GM18873 (cell line): ENCODE measurements at regions not wholly inside any gene's neighbourhood (a gene's known extent, or its start where the extent isn't known, plus 50 kb on each side); places are given as distances from the start of the nearest gene placed in this dataset.

Experiments used
- ATAC-seq: cut with Tn5 transposase; IDR thresholded peaks from one replicate; pipeline ENCODE4 v1.9.1; 2021; ENCODE audit warnings: mild to moderate bottlenecking, moderate library complexity, moderate number of reproducible peaks; ENCODE audit not compliant: unreplicated experiment, low FRiP score

- no peak for ATAC-seq
Observed at GRCh38 chr7:145951566-145951965, 165.0 kb upstream of the CNTNAP2 start.

GRCh38 chr7:145928937-145929336 lies 187.7 kb upstream of the CNTNAP2 start:
- no peak for ATAC-seq

DNA sequence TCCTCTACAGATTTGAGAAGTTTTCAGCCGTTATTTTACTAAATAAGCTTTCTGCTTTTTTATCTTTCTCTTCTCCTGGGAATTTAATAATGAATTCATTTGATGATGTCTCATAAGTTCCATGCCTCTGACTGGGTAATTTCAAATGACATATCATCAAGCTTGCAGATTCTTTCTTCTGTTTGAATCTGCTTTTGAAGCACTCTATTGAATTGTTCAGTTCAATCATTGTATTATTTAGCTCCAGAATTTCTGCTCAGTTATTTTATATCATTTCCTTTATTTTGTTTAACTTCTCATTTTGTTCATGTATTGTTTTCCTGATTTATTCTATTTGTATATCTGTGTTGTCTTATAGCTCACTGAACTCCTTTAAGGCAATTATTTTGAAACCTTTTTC lies 196.9 kb upstream of the CNTNAP2 start:
- no peak for ATAC-seq

DNA sequence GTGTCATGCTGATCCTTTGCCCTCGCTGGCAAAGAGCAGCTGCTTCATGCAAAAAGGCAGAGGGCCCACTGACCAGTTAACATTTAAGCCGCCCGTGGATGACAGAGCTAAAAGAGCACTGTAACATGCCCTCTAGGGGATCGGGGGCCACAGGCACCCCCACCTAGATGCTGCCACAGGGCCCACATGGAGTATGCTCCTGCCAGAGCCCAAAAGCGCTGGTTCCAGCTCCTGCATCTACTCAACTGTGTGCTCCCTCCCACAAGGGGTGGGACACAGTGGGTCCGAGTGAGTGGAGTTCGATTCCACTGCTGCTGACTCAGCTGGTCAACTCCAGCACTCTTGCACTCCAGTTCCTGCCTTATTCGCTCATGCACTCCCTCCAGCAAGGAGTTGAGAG lies 199.8 kb upstream of the CNTNAP2 start:
- ATAC-seq: no peak

DNA sequence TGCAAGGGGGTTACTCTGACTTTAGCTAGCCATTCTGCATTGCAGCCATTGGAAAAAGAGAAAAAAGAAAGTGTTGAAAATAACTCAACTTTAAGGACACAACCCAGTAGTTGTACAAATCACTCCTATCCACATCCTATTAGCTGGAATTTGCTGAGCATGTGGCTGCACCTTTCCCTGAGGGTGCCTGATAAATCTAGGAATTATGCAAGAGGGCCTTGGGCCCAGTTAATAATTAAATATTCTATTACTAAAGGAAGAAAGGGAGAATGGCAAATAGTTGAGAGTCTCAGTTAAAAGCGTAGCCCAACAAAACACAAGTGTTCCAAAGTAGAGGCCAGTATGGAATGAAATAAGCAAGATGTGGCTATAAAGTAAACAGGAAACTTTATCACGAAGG lies 200.9 kb upstream of the CNTNAP2 start:
- no peak for ATAC-seq

DNA sequence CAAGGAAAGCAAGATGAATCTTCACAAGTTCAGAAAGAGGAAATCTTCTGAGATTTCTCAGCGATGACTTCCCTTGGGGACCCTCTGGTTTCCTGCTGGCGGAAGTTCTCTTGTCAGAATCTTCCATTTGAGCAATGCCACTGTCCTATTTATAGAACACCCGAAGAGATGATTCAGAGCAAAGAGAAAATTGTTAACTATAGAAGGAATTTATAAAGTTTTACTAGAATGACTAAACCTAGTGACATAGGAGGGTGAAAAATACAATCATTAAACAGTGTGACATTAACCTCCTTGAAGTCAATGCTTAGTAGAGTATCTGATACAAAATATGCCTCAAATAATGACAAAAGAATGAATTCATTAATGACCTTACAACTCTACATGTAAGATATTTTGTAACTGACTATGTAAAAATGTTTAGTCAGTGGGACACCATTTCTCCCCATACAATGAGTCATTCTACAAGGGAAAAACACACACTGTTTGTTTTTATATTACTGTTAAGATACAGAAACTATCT lies 206.5 kb upstream of the CNTNAP2 start:
- ATAC-seq: peak; percentile 82

DNA sequence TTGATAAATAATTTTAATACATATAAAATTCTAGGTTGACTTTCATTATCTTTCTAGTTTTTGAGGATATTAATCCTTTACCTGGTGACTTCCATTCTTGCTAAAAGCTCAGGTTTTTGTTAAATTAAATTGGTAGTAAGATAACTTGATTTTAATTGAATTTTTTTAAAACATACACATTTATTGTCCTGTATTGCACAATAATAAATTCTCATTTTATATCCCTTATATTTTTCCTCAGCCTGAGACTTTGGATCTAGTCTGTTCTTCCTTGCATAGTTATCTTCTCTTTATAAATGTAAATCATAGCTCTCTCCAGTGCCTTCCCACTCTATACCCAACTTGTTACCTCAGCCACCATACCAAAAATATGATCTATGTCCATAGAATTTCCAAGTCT lies 212.9 kb upstream of the CNTNAP2 start:
- ATAC-seq: no peak

DNA sequence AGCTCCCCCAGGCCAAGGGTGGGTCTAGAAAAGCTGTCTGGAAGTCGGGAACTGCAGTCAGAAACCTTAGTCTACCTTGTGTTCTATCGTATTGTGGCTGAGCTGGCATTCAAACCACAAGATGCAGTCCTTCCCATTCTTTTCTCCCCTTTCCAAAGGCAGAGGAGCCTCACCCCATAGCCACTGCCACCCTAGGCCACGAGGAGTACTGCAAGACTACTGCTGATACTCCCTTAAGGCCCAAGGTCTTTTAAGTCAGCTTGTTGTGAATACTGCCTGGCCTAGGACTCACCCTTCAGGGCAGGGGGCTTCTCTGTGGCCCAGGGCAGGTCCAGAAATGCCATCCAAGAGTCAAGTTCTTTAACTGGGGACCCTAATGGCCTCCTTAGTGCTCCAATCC lies 214.5 kb upstream of the CNTNAP2 start:
- no peak for ATAC-seq

- ATAC-seq: no peak
Observed at GRCh38 chr7:145899938-145900337, 216.7 kb upstream of the CNTNAP2 start.

- ATAC-seq: no peak
Observed at GRCh38 chr7:145893925-145894535, 222.6 kb upstream of the CNTNAP2 start.

DNA sequence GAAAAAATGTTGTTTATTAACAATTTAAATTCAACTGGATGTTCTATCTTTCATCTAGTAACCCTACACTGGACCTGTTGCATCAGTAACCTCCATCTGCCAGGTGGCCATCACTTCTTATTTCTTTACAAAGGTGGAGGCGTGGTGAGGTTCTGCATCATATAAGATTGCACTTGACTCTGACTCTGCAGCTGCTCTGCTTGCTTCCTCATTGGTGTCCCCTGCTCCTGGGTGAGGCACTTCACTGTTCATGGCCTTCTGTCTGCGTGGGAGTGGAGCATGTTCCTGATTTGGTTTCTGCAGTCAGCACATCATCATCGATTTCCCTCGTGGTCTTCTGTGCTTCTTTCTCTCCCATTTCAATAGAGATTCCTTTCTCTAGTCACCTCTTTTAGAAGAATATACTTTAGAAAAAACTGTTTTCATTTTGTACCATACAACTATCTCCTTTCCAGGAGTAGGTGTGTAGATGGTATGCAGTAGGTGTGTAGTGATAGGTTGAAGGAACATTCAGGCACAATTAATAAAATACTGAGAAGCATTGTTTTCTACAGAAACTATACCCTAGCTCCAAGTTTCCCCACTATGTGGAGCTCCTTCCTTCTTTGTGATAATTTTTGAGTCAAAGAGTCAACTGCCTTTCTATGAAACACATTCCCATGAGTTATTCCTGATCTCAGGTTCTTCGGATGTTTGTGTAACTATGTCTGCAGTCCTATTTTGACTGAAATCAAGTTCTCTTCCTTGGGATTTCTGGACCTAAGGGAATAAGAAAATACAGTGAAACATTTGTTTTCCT lies 231.7 kb upstream of the CNTNAP2 start:
- no peak for ATAC-seq

DNA sequence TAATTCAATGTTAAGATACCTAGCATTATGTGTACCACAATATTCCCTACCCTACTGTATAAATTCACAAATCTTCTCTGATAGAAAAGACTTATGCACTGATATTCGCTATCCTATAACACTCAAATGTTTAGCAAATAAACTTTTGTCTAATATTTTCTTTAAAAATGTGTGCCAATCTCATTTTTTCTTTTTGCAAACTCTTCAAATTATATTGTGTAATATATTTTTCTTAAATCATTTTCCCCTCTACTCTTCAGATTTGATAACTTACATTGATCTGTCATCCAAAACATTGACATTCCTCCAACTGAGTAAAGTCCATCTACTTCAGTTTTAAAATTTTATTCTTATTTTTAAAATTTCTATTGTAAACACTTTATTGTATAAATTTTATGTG lies 240.2 kb upstream of the CNTNAP2 start:
- ATAC-seq: no peak

DNA sequence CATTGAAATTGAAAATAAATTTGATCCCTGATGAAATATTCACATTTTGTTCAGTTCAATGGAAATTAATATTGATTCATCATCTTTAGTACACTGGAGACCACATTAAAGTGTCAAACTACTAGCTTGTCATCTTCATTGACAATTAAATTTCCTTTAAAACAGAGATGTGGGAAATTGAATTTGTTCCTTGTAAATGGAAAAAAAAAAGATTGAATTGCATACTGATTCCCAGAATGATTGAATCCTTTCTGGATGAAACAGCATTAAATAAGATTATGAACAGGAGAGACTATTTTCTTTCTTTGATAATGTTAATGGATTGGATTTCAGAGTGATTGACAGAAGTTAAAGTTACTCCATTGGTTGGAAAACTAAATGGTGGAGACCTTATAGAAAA lies 241.3 kb upstream of the CNTNAP2 start:
- ATAC-seq: no peak

DNA sequence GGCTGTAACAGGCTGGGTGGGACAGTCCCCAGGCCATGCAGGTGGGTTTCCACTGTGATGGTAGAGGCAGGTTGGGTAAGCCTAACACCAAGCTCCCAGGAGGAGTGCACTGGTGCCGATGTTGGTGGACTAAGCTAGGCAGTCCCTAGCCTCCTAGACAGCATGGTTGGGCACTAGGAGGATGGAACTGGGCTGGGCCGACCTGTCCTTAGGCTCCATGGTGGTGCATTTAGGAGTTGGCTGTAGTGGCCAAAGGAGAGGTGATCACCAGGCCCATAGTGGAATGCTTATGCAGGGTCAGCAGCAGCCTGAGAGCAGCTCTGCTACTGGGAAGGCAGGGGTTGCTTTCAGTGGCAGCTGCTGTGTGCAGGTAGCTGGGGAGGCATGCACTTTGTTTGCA lies 247.7 kb upstream of the CNTNAP2 start:
- no peak for ATAC-seq

DNA sequence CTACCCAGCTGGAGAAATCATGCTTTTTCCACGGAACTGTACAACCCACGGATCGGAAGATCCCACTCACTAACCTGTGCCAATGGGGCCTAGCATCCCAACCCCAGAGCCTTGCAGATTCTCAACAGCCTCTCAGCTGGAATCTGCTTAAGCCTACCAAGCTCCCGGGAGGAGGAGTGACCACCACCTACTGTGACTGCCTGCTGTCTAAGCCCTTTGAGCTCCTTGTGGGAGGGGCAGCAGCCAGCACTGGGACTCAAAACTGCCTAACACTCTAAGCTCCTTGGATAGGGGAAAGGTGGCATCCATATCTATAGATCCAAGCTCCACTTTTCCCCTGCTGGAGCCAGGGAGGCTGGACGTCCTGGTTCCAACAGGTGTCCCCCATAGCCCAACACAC lies 254.4 kb upstream of the CNTNAP2 start:
- no peak for ATAC-seq

GRCh38 chr7:145860809-145861208 lies 255.8 kb upstream of the CNTNAP2 start:
- no peak for ATAC-seq

GRCh38 chr7:145850636-145851035 lies 266.0 kb upstream of the CNTNAP2 start:
- no peak for ATAC-seq

- no peak for ATAC-seq
Observed at GRCh38 chr7:145848691-145849090, 267.9 kb upstream of the CNTNAP2 start.

GRCh38 chr7:145845345-145845744 lies 271.3 kb upstream of the CNTNAP2 start:
- ATAC-seq: no peak

DNA sequence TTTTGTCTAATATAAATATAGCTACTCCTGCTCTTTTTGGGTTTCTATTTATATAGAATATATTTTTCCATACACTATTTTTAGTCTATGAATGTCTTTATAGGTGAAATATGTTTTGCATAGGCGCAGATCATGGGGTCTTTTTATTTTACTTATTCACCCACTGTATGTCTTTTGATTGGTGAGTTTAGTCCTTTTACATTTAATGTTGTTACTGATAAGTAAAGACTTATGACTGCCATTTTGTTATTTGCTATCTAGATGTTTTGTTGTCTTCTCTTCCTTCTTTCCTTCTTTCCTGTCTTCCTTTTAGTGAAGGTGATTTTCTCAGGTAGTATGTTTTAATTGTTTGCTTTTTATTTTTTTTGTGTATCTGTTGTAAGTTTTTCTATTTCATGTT lies 276.8 kb upstream of the CNTNAP2 start:
- no peak for ATAC-seq

DNA sequence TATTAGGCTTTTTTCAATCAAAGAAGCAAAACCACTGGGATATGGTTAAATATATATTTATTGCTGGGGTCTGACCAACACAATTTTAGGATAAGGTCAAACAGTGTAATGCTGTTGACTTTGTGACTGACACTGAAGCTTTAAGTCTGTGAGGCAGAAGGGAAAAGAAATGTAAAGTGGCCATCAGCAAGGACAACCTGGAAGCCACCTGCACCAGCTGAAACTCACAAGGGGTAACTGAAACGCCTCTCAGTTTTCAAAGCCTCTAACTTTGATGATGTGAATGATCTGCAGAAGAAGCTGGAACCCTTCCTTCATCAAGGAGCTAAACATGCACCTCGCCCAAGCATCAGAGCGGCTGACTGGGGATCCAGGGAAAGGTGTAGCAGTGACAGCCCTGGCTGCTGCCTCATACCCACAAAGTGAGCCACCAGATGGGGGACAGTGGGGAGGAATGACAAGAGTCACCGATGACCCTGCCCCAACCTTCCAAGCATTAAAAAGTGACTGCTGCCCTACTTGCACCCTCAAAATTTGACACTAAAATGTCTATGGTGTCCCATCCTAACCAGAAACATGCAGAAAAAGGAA lies 284.9 kb upstream of the CNTNAP2 start:
- ATAC-seq: no peak

DNA sequence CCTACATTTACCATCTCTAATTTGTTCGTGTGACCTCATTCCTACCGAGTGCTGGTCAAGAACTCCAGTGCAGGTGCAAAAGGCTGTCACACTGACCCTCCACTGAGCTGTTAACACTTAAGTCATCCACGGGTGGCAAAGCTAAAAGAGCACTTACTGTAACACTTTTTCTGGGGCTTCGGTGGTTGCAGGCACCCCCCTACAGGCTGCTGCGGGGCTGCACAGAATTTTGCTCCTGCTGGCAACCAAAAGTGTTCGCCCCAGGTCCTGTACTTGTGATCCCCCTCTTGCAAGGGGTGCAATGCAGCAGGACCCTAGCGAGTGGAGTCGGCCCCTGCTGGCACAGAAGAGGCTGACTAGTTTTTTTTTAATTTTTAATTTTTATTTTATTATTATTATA lies 298.9 kb upstream of the CNTNAP2 start:
- no peak for ATAC-seq
